ENCODE measurements at regions not wholly inside any gene's neighbourhood (a gene's known extent, or its start where the extent isn't known, plus 50 kb on each side); places are given as distances from the start of the nearest gene placed in this dataset.
A peak's percentile ranks its signal among the peaks of the same experiment; 100 is the strongest.
"Not testable (repeated sequence)": the region's sequence is repeated elsewhere in the genome, so short reads cannot be mapped to it uniquely, and the experiment has no call there.

DNA sequence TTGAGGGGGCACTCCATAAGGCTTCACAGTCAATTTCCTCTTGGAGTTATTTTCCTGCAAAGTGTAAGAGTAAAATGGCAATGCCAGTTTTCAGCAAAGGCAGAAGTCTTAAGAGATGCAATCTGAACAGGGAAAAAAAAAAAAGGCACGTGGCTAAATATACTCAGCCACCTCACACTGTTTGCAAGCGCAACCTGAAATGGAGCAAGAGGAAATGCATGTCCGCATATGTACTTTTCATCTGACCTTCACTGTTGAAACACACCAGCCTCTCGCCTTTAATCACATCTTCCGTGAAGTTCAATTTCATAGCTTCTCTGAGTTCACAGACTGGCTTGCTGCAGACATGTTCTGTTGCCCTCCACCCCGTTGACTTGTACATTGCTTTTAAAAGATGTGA is 101.4 kb downstream of the KATNIP start:
- no peak overlapping the region for H3K4me3 ChIP-seq (ENCODE audit: low read length)
- H3K27ac ChIP-seq (ENCODE audit: low read length), result no peak overlapping the region
- no peak for DNase-seq
- no peaks in the 10 kb centered on the region for H3K4me1 ChIP-seq (ENCODE audit: control insufficient read depth, insufficient read depth, low read length)
- H3K27me3 ChIP-seq (ENCODE audit: control insufficient read depth, insufficient read depth, low read length), result no peaks in the 10 kb centered on the region
- no peaks in the 10 kb centered on the region for H3K9me3 ChIP-seq (replicated peaks; ENCODE audit: control insufficient read depth, low read depth, low read length)
- peaks cover 8% of the 10 kb centered on the region for H3K36me3 ChIP-seq (ENCODE audit: control insufficient read depth, insufficient read depth, low read length)
- 66% methylated on average over 5 of the region's 6 CpGs for WGBS (ENCODE audit: insufficient coverage)

DNA sequence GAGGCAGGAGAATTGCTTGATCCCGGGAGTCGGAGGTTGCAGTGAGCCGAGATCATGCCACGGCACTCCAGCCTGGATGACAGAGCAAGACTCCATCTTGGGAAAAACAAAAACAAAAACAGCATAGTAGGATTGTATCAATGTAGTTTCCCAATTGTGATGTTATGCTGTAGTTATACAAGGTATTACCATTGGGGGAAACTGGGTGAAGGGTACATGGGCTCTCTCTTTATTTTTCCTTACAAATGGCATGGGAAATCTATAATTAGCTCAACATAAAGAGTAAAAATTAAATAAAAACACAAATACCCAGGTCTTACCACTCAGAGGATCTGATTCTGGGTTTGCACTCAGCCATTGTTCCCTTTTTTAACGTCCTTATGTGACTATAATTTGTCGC is 107.9 kb downstream of the KATNIP start:
- DNase-seq, result no peak
- WGBS (ENCODE audit: insufficient coverage), result 90% methylated on average over 2 of the region's 6 CpGs
- H3K27me3 ChIP-seq (ENCODE audit: control insufficient read depth, insufficient read depth, low read length), result no peaks in the 10 kb centered on the region
- no peaks in the 10 kb centered on the region for H3K4me1 ChIP-seq (ENCODE audit: control insufficient read depth, insufficient read depth, low read length)
- no peak overlapping the region for H3K4me3 ChIP-seq (ENCODE audit: low read length)
- H3K36me3 ChIP-seq (ENCODE audit: control insufficient read depth, insufficient read depth, low read length), result peaks cover 5% of the 10 kb centered on the region
- H3K27ac ChIP-seq (ENCODE audit: low read length), result no peak overlapping the region
- H3K9me3 ChIP-seq (replicated peaks; ENCODE audit: control insufficient read depth, low read depth, low read length), result no peaks in the 10 kb centered on the region

DNA sequence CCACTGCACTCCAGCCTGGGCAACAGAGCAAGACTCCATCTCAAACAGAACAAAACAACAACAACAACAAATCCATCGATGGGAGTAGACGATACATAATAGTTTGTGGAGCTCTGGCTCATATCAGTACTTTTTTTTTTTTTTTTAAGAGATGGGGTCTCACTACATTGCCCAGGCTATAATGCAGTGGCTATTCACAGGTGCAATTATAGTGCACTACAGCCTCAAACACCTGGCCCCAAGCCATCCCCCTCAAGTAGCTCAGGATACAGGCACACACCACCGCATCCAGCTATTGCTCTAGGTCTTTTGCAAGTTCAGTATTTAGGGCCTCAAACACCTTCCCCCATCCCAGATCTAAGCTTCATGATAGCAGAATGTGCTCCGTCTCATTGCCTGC is 110.6 kb downstream of the KATNIP start:
- Histone ChIP-seq H3K9me3 (replicated peaks; ENCODE audit: control insufficient read depth, low read depth, low read length) (no peaks in the 10 kb centered on the region), H3K36me3 (ENCODE audit: control insufficient read depth, insufficient read depth, low read length) (peaks cover 6% of the 10 kb centered on the region), H3K4me1 (ENCODE audit: control insufficient read depth, insufficient read depth, low read length) (no peaks in the 10 kb centered on the region), H3K4me3 (ENCODE audit: low read length) (no peak overlapping the region), H3K27ac (ENCODE audit: low read length) (no peak overlapping the region), H3K27me3 (ENCODE audit: control insufficient read depth, insufficient read depth, low read length) (no peaks in the 10 kb centered on the region)
- 83% methylated on average over 1 of the region's 4 CpGs for WGBS (ENCODE audit: insufficient coverage)
- no peak for DNase-seq

GRCh38 chr16:27663235-27663634 is 113.3 kb downstream of the KATNIP start:
- not testable (repeated sequence) for H3K27me3 ChIP-seq (ENCODE audit: control insufficient read depth, insufficient read depth, low read length); H3K9me3 ChIP-seq (replicated peaks; ENCODE audit: control insufficient read depth, low read depth, low read length); DNase-seq; H3K4me1 ChIP-seq (ENCODE audit: control insufficient read depth, insufficient read depth, low read length); H3K27ac ChIP-seq (ENCODE audit: low read length); H3K36me3 ChIP-seq (ENCODE audit: control insufficient read depth, insufficient read depth, low read length); H3K4me3 ChIP-seq (ENCODE audit: low read length)
- 93% methylated on average over 3 of the region's 7 CpGs for WGBS (ENCODE audit: insufficient coverage)

GRCh38 chr16:27665881-27666280 is 115.9 kb downstream of the KATNIP start:
- Histone ChIP-seq H3K9me3 (replicated peaks; ENCODE audit: control insufficient read depth, low read depth, low read length) (no peaks in the 10 kb centered on the region), H3K4me1 (ENCODE audit: control insufficient read depth, insufficient read depth, low read length) (no peaks in the 10 kb centered on the region), H3K36me3 (ENCODE audit: control insufficient read depth, insufficient read depth, low read length) (peaks cover 4% of the 10 kb centered on the region), H3K4me3 (ENCODE audit: low read length) (no peak overlapping the region), H3K27ac (ENCODE audit: low read length) (no peak overlapping the region), H3K27me3 (ENCODE audit: control insufficient read depth, insufficient read depth, low read length) (no peaks in the 10 kb centered on the region)
- DNase-seq, result no peak

DNA sequence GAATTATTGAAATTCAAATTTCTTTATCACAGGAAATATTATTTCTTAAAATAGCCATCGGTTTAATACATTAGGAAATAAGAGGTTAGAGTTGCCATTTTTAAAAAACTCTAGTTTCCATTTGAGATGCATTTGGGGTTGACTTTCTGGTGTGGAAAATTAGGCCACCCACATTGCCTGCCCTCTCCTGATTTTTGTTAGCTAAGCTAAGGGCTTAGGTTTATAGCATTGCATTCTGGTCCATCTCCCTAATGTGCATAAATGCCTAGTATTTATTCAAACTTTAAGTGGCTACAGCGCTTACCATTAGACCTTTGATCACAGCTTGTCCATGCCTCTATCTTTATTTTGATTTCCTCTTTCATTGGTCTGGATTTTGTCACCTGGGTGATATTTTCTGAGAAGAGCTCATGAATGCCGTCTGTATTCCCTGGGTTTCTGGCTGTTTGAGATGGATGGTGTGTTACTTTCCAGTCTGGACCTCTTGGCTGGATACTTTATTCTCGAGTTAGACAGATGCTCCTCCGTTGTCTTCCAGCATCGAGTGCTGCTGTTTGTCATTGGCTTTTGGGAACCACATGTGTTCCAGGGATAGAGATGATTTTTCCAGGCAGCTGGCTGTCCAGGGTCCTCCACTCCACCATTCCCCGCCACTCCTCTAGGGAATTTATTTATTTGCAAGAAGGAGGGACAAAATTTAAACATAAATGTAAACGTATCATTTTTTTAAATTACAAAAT is 120.3 kb downstream of the KATNIP start:
- Histone ChIP-seq H3K36me3 (ENCODE audit: control insufficient read depth, insufficient read depth, low read length) (no peaks in the 10 kb centered on the region), H3K4me3 (ENCODE audit: low read length) (no peak overlapping the region), H3K27me3 (ENCODE audit: control insufficient read depth, insufficient read depth, low read length) (no peaks in the 10 kb centered on the region), H3K4me1 (ENCODE audit: control insufficient read depth, insufficient read depth, low read length) (no peaks in the 10 kb centered on the region), H3K9me3 (replicated peaks; ENCODE audit: control insufficient read depth, low read depth, low read length) (no peaks in the 10 kb centered on the region), H3K27ac (ENCODE audit: low read length) (no peak overlapping the region)
- DNase-seq, result peak; percentile 43
- WGBS (ENCODE audit: insufficient coverage), result 0% methylated on average over 1 of the region's 8 CpGs

DNA sequence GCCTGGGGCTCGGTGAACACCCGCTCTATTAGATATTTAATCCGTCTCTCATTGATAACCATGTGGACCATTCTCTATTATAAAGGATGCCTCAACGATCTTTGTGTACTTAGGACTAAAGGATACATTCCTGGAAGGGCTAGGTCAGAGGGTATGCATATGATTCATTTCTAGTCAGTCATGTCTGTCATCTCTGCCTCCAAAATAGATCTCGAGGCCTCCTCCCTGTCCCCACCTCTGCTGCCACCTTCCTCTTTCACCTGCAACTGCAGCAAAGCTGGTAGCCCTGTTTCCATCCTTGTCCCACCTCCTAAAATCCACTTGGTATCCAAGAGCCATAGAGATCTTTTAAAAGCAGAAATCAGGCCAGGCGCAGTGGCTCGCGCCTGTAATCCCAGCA is 121.5 kb downstream of the KATNIP start:
- Histone ChIP-seq H3K27ac (ENCODE audit: low read length) (no peak overlapping the region), H3K4me1 (ENCODE audit: control insufficient read depth, insufficient read depth, low read length) (no peaks in the 10 kb centered on the region), H3K27me3 (ENCODE audit: control insufficient read depth, insufficient read depth, low read length) (no peaks in the 10 kb centered on the region), H3K36me3 (ENCODE audit: control insufficient read depth, insufficient read depth, low read length) (no peaks in the 10 kb centered on the region), H3K9me3 (replicated peaks; ENCODE audit: control insufficient read depth, low read depth, low read length) (no peaks in the 10 kb centered on the region), H3K4me3 (ENCODE audit: low read length) (no peak overlapping the region)
- 94% methylated on average over 6 of the region's 8 CpGs for WGBS (ENCODE audit: insufficient coverage)
- no peak for DNase-seq

DNA sequence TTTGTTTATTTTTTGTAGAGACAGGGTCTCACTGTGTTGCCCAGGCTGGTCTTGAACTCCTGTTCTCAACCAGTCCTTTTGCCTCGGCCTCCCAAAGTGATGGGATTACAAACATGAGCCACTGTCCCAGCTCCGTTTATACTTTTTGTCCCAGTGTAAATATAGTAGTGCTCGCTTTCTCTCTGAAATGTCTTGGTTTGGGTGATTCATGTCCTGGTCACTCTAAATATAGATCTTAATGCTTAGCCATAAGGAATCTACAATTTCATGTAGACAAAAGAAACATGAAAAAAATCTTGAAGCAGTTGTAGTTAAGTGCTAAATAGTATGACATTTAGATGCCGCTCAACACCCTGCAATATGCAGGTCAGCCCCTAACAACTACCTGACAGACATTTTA is 126.9 kb downstream of the KATNIP start:
- no CpG with 5 or more reads among the region's 4 CpGs for WGBS (ENCODE audit: insufficient coverage)
- no peak for DNase-seq
- no peaks in the 10 kb centered on the region for H3K4me1 ChIP-seq (ENCODE audit: control insufficient read depth, insufficient read depth, low read length)
- H3K4me3 ChIP-seq (ENCODE audit: low read length), result no peak overlapping the region
- peaks cover 27% of the 10 kb centered on the region for H3K36me3 ChIP-seq (ENCODE audit: control insufficient read depth, insufficient read depth, low read length)
- no peaks in the 10 kb centered on the region for H3K27me3 ChIP-seq (ENCODE audit: control insufficient read depth, insufficient read depth, low read length)
- no peaks in the 10 kb centered on the region for H3K9me3 ChIP-seq (replicated peaks; ENCODE audit: control insufficient read depth, low read depth, low read length)
- H3K27ac ChIP-seq (ENCODE audit: low read length), result no peak overlapping the region

GRCh38 chr16:27677263-27677662 is 127.3 kb downstream of the KATNIP start:
- no peak overlapping the region for H3K27ac ChIP-seq (ENCODE audit: low read length)
- no CpG with 5 or more reads among the region's 3 CpGs for WGBS (ENCODE audit: insufficient coverage)
- no peaks in the 10 kb centered on the region for H3K9me3 ChIP-seq (replicated peaks; ENCODE audit: control insufficient read depth, low read depth, low read length)
- no peak overlapping the region for H3K4me3 ChIP-seq (ENCODE audit: low read length)
- H3K4me1 ChIP-seq (ENCODE audit: control insufficient read depth, insufficient read depth, low read length), result no peaks in the 10 kb centered on the region
- DNase-seq, result no peak
- no peaks in the 10 kb centered on the region for H3K27me3 ChIP-seq (ENCODE audit: control insufficient read depth, insufficient read depth, low read length)
- peaks cover 30% of the 10 kb centered on the region for H3K36me3 ChIP-seq (ENCODE audit: control insufficient read depth, insufficient read depth, low read length)

GRCh38 chr16:27678955-27679354 is 129.0 kb downstream of the KATNIP start:
- DNase-seq, result no peak
- WGBS (ENCODE audit: insufficient coverage), result 83% methylated on average over 2 of the region's 3 CpGs
- no peaks in the 10 kb centered on the region for H3K9me3 ChIP-seq (replicated peaks; ENCODE audit: control insufficient read depth, low read depth, low read length)
- no peak overlapping the region for H3K27ac ChIP-seq (ENCODE audit: low read length)
- no peaks in the 10 kb centered on the region for H3K27me3 ChIP-seq (ENCODE audit: control insufficient read depth, insufficient read depth, low read length)
- peaks cover 37% of the 10 kb centered on the region for H3K36me3 ChIP-seq (ENCODE audit: control insufficient read depth, insufficient read depth, low read length)
- no peak overlapping the region for H3K4me3 ChIP-seq (ENCODE audit: low read length)
- H3K4me1 ChIP-seq (ENCODE audit: control insufficient read depth, insufficient read depth, low read length), result no peaks in the 10 kb centered on the region

- no peaks in the 10 kb centered on the region for H3K4me1 ChIP-seq (ENCODE audit: control insufficient read depth, insufficient read depth, low read length)
- H3K4me3 ChIP-seq (ENCODE audit: low read length), result no peak overlapping the region
- H3K27me3 ChIP-seq (ENCODE audit: control insufficient read depth, insufficient read depth, low read length), result no peaks in the 10 kb centered on the region
- no peaks in the 10 kb centered on the region for H3K9me3 ChIP-seq (replicated peaks; ENCODE audit: control insufficient read depth, low read depth, low read length)
- WGBS (ENCODE audit: insufficient coverage), result 86% methylated on average over 7 of the region's 7 CpGs
- no peak for DNase-seq
- peaks cover 37% of the 10 kb centered on the region for H3K36me3 ChIP-seq (ENCODE audit: control insufficient read depth, insufficient read depth, low read length)
- no peak overlapping the region for H3K27ac ChIP-seq (ENCODE audit: low read length)
These were observed 130.0 kb downstream of the KATNIP start for GRCh38 chr16:27679899-27680298.

Measured in muscle of leg (tissue), 3 donors.